Right atrium auricular region (tissue), 2 donors: ENCODE measurements at regions not wholly inside any gene's neighbourhood (a gene's known extent, or its start where the extent isn't known, plus 50 kb on each side); places are given as distances from the start of the nearest gene placed in this dataset.

ENCODE experiments used
- DNase-seq: peaks from one replicate; pipeline ENCODE4 v3.0.0-alpha.2; 2019; ENCODE audit warnings: low spot score
- H3K27ac ChIP-seq, 2 donors: fragments of 200-600 bp; sonication (generic); 1 replicate in 1 of 2; 2 replicates in 1 of 2; pipeline ENCODE4 v1.5.1; 2016 to 2019
- H3K27me3 ChIP-seq, 2 donors: fragments of 200-600 bp; sonication (generic); one replicate each; pipeline versions ENCODE4 v1.5.1 to v1.6.0; 2017 to 2019
- H3K36me3 ChIP-seq: fragments of 200-600 bp; sonication (generic); one replicate; pipeline ENCODE4 v1.5.1; 2016
- H3K4me1 ChIP-seq, 2 donors: fragments of 200-600 bp; sonication (generic); one replicate each; pipeline versions ENCODE4 v1.5.1 to v1.6.0; 2017 to 2019
- H3K4me3 ChIP-seq, 2 donors: fragments of 200-600 bp; sonication (generic); 1 replicate in 1 of 2; 2 replicates in 1 of 2; pipeline ENCODE4 v1.5.1; 2017 to 2019; ENCODE audit warnings: mild to moderate bottlenecking in 1 of 2, moderate library complexity in 1 of 2
- H3K9me3 ChIP-seq, 2 donors: fragments of 200-600 bp; sonication (generic); one replicate each; pipeline ENCODE4 v1.5.1; 2019
- TF ChIP-seq, protein P1 (sequence below), 2 donors: fragments of 200-600 bp; sonication (generic); IDR thresholded peaks; one replicate each; pipeline ENCODE4 v1.5.1; 2019; ENCODE audit warnings: antibody characterized with exemption in 2 of 2

GRCh38 chr6:102799051-102799450 lies 1405.5 kb downstream of the GRIK2 start:
- Histone ChIP-seq H3K9me3 (no peaks in the 10 kb centered on the region), H3K27ac (no peak overlapping the region), H3K4me1 (no peaks in the 10 kb centered on the region), H3K27me3 (no peaks in the 10 kb centered on the region), H3K4me3 (no peak overlapping the region), H3K36me3 (no peaks in the 10 kb centered on the region)
- TF ChIP-seq, protein P1, sequence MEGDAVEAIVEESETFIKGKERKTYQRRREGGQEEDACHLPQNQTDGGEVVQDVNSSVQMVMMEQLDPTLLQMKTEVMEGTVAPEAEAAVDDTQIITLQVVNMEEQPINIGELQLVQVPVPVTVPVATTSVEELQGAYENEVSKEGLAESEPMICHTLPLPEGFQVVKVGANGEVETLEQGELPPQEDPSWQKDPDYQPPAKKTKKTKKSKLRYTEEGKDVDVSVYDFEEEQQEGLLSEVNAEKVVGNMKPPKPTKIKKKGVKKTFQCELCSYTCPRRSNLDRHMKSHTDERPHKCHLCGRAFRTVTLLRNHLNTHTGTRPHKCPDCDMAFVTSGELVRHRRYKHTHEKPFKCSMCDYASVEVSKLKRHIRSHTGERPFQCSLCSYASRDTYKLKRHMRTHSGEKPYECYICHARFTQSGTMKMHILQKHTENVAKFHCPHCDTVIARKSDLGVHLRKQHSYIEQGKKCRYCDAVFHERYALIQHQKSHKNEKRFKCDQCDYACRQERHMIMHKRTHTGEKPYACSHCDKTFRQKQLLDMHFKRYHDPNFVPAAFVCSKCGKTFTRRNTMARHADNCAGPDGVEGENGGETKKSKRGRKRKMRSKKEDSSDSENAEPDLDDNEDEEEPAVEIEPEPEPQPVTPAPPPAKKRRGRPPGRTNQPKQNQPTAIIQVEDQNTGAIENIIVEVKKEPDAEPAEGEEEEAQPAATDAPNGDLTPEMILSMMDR (IDR thresholded peaks at IDR 0.05) = no peak
- no peak for DNase-seq

DNA sequence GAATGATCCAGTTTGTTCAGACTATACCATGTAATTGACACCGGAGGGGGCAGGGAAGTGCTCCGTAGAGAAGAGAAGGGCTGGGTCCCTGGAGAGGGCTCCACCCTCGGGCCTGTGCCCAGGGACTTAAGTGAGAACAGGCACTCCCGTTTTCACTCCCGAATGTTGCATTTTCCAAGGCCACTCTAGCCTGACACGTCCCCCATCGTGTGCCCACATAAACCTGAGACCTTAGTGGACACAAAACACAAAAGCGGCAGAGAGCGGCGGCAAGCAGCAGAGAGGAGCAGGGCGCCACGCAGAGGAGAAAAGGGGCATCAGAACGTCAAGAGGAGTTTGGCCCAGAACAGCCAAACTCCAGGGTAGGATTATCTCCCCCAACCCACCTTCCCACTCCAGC lies 1405.1 kb downstream of the GRIK2 start:
- DNase-seq = no peak
- H3K36me3 ChIP-seq = no peaks in the 10 kb centered on the region
- TF ChIP-seq, protein P1 (IDR thresholded peaks at IDR 0.05) = no peak

DNA sequence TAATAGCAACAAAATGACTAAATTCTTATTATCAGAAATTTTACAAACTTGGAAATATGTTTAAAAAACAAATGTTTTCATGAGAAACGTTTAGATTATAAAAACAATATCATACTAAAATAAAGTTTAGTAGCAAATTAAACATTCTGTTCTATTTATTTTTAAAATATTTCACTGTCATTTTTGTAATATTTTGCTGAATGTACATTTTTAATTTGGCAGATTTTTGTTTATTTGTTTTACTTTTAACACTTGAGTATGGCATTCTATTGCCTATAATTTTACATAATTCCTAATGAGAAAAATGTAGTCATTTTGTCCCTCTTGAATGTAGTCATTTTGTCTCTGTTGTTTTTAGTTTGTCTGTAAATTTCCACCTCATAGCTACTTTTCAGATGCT lies 1400.2 kb downstream of the GRIK2 start:
- Histone ChIP-seq H3K27me3 (no peaks in the 10 kb centered on the region), H3K4me1 (no peaks in the 10 kb centered on the region), H3K27ac (no peak overlapping the region), H3K9me3 (no peaks in the 10 kb centered on the region), H3K36me3 (no peaks in the 10 kb centered on the region), H3K4me3 (no peak overlapping the region)
- DNase-seq = no peak
- TF ChIP-seq, protein P1 (IDR thresholded peaks at IDR 0.05) = no peak

More for the DNA sequence above, 1405.1 kb downstream of the GRIK2 start:
- H3K4me3 ChIP-seq = no peak overlapping the region
- no peak overlapping the region for H3K27ac ChIP-seq
- no peaks in the 10 kb centered on the region for H3K4me1 ChIP-seq
- no peaks in the 10 kb centered on the region for H3K27me3 ChIP-seq
- H3K9me3 ChIP-seq = no peaks in the 10 kb centered on the region

- no peaks in the 10 kb centered on the region for H3K27me3 ChIP-seq
- peaks cover 0 to 8% of the 10 kb centered on the region in 2 donors for H3K9me3 ChIP-seq
- H3K36me3 ChIP-seq = no peaks in the 10 kb centered on the region
- TF ChIP-seq, protein P1 (IDR thresholded peaks at IDR 0.05) = no peak
- no peak overlapping the region for H3K27ac ChIP-seq
- no peak for DNase-seq
- H3K4me1 ChIP-seq = no peaks in the 10 kb centered on the region
- H3K4me3 ChIP-seq = no peak overlapping the region
Observed at GRCh38 chr6:102774326-102774725, 1380.8 kb downstream of the GRIK2 start.

DNA sequence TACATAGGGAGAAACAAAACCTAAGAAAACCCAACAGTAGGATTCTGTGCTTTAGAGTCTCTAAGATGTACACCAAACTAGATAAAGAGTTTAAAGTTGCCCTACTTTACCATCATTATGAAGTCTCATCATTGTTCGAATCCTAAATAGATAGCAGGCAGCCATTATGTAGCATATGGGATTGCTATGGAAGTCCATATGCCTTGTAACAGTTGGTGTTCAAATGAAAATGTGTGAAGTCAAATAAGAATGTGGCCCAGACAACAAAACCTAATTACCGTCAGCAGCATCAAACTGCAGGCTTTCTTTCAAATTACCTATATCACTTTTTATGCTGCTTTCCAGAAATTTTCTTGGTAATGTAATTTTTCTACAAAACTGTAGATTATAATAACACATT lies 1380.1 kb downstream of the GRIK2 start:
- DNase-seq = no peak
- H3K4me1 ChIP-seq = no peaks in the 10 kb centered on the region
- H3K9me3 ChIP-seq = peaks cover 0 to 12% of the 10 kb centered on the region in 2 donors
- H3K27me3 ChIP-seq = no peaks in the 10 kb centered on the region
- no peaks in the 10 kb centered on the region for H3K36me3 ChIP-seq
- TF ChIP-seq, protein P1 (IDR thresholded peaks at IDR 0.05) = no peak
- H3K4me3 ChIP-seq = no peak overlapping the region
- no peak overlapping the region for H3K27ac ChIP-seq

DNA sequence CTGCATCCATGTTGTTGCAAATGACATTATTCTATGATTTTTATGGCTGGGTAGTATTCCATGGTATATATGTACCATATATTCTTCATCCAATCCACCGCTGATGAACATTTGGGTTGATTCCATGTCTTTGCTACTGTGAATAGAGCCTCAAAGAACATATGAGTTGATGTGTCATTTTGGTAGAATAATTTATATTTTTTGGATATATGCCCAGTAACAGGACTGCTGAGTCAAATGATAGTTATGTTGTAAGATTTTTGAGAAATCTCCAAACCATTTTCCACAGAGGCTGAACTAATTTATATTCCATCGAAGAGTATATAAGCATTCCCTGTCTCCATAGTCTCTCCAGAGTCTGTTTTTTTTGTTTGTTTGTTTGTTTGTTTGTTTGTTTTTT lies 1373.5 kb downstream of the GRIK2 start:
- Histone ChIP-seq H3K9me3 (peaks cover 0 to 12% of the 10 kb centered on the region in 2 donors), H3K36me3 (no peaks in the 10 kb centered on the region)
- DNase-seq = no peak

More for the DNA sequence above, 1373.5 kb downstream of the GRIK2 start:
- Histone ChIP-seq H3K27me3 (no peaks in the 10 kb centered on the region), H3K27ac (no peak overlapping the region), H3K4me1 (no peaks in the 10 kb centered on the region), H3K4me3 (no peak overlapping the region)
- TF ChIP-seq, protein P1 (IDR thresholded peaks at IDR 0.05) = no peak
